ENCODE measurements at regions not wholly inside any gene's neighbourhood (a gene's known extent, or its start where the extent isn't known, plus 50 kb on each side); places are given as distances from the start of the nearest gene placed in this dataset.

GRCh38 chr7:57354679-57355338 is 95.2 kb upstream of the ZNF716 start:
- TF ChIP-seq, protein P1, sequence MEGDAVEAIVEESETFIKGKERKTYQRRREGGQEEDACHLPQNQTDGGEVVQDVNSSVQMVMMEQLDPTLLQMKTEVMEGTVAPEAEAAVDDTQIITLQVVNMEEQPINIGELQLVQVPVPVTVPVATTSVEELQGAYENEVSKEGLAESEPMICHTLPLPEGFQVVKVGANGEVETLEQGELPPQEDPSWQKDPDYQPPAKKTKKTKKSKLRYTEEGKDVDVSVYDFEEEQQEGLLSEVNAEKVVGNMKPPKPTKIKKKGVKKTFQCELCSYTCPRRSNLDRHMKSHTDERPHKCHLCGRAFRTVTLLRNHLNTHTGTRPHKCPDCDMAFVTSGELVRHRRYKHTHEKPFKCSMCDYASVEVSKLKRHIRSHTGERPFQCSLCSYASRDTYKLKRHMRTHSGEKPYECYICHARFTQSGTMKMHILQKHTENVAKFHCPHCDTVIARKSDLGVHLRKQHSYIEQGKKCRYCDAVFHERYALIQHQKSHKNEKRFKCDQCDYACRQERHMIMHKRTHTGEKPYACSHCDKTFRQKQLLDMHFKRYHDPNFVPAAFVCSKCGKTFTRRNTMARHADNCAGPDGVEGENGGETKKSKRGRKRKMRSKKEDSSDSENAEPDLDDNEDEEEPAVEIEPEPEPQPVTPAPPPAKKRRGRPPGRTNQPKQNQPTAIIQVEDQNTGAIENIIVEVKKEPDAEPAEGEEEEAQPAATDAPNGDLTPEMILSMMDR (IDR thresholded peaks at IDR 0.05 in 8 of 11, conservative IDR thresholded peaks at IDR 0.05 in 3 of 11): no peak
- TF ChIP-seq POLR2A (IDR thresholded peaks at IDR 0.05): no peak
